GM12878 (cell line): ENCODE measurements at regions not wholly inside any gene's neighbourhood (a gene's known extent, or its start where the extent isn't known, plus 50 kb on each side); places are given as distances from the start of the nearest gene placed in this dataset.

Experiments
- CEBPB ChIP-seq, 2 experiments: fragments of 150-350 bp in 1 of 2; IDR thresholded peaks; 2 replicates each; pipeline ENCODE4 v1.6.1; 2012 to 2014; ENCODE audit warnings: low read depth in 2 of 2, low read length in 2 of 2, borderline replicate concordance in 1 of 2, inconsistent platforms in 1 of 2
- POLR2A ChIP-seq: IDR thresholded peaks from 2 replicates; pipeline ENCODE4 v1.6.1; 2011; ENCODE audit warnings: low read depth, mild to moderate bottlenecking, low read length

DNA sequence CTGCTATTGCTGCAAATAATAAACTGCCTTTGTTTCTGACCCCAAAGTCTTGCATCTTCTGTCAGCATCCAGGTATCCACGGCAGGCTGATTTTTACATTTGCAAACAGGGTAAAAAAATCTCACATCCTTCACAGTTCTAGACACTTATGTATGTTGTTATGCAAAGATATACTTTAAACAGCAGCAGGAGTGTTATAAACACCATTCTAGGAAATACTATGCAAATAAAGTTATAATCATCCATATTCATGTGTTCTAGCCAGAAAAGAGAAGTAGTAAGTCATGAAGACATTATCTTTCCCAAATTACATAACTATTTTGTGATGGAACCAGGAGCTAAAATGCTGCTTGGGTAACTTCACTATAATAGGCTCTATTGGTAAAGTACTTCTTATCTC lies 534.2 kb downstream of the LTN1 start:
- TF ChIP-seq CEBPB (IDR thresholded peaks at IDR 0.05; ENCODE audit: borderline replicate concordance in 1 of 2, low read depth in 2 of 2, low read length in 2 of 2) = no peak
- no peak for TF ChIP-seq POLR2A
